Aorta (tissue), 5 donors: ENCODE measurements at regions not wholly inside any gene's neighbourhood (a gene's known extent, or its start where the extent isn't known, plus 50 kb on each side); places are given as distances from the start of the nearest gene placed in this dataset.

Experiments
- ATAC-seq: fragments of 200-7000 bp; cut with Tn5 transposase; one replicate; pipeline ENCODE4 v1.9.1; 2022; ENCODE audit warnings: moderate library complexity; ENCODE audit not compliant: low FRiP score
- DNase-seq, 2 donors: peaks; one replicate each; pipeline ENCODE4 v3.0.0-alpha.2; 2020
- H3K27ac ChIP-seq, 2 donors: one replicate each; pipeline ENCODE4 v1.5.1; 2013; ENCODE audit warnings: low read length in 2 of 2, mild to moderate bottlenecking in 2 of 2, moderate library complexity in 2 of 2, control low read depth in 1 of 2, inconsistent platforms in 1 of 2, low read depth in 1 of 2
- H3K27me3 ChIP-seq, 2 donors: one replicate each; pipeline ENCODE4 v1.6.1; 2013; ENCODE audit warnings: control low read depth in 1 of 2, low read length in 1 of 2, mild to moderate bottlenecking in 1 of 2, moderate library complexity in 1 of 2; ENCODE audit not compliant: insufficient read depth in 2 of 2, control insufficient read depth in 1 of 2
- H3K36me3 ChIP-seq, 2 donors: one replicate each; pipeline ENCODE4 v1.6.1; 2013; ENCODE audit warnings: control low read depth in 1 of 2, low read length in 1 of 2, mild to moderate bottlenecking in 1 of 2; ENCODE audit not compliant: insufficient read depth in 2 of 2, control insufficient read depth in 1 of 2
- H3K4me1 ChIP-seq, 2 donors: one replicate each; pipeline ENCODE4 v1.6.1; 2013; ENCODE audit warnings: low read length in 2 of 2, control low read depth in 1 of 2, mild to moderate bottlenecking in 1 of 2, moderate library complexity in 1 of 2; ENCODE audit not compliant: insufficient read depth in 2 of 2, control insufficient read depth in 1 of 2
- H3K4me3 ChIP-seq, 2 donors: one replicate each; pipeline ENCODE4 v1.5.1; 2013; ENCODE audit warnings: low read length in 2 of 2, control low read depth in 1 of 2, mild to moderate bottlenecking in 1 of 2
- H3K9me3 ChIP-seq: one replicate; pipeline ENCODE4 v1.6.1; 2013; ENCODE audit warnings: mild to moderate bottlenecking, low read length; ENCODE audit not compliant: control insufficient read depth
- WGBS, 2 donors: extraction: QIAGEN DNeasy Blood & Tissue Kit; methylation state at CpG; one replicate each; pipeline ENCODE4 v1.1.7; 2013; 5-methylcytosine and 5-hydroxymethylcytosine counted together
- intact Hi-C, 2 donors: fragments of 100-400 bp; cut with DNase I; formaldehyde crosslinking; loops; one replicate each; pipeline versions ENCODE4 v1.14.2 to v1.15.0; 2022
- donor health status: healthy with polysubstance abuse.
- donor health status: Bipolar disorder and iron deficiency.
- donor health status: DM: no; HTN: no; CAD: no.
- donor health status: DM: no; HTN: no; CAD: no.
- donor health status: DM: yes; HTN: yes; CAD: no.

DNA sequence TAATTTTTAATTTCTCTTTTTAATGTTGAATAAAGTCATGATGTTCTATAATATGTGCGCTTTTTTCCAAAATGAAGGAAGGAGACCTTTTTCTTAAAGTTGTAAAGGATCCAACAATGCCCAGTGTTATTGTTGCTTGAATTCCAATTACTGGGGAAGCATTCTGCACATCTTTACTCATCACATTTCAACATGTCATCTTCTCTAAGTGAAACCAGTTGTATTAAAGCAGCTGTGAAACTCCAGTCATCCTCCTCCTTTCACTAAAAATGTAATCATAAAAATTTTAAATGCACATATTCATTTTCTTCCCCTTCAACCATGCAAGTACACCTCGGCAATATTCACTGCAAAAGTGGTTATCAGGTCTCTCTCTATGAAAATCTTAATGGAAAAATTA, 722.7 kb downstream of the TSN start:
- 84 to 86% methylated on average over 2 of the region's 2 CpGs for WGBS, 2 donors
- Histone ChIP-seq H3K4me3 (no peak overlapping the region), H3K27me3 (no peaks in the 10 kb centered on the region), H3K9me3 (no peaks in the 10 kb centered on the region), H3K27ac (no peak overlapping the region), H3K4me1 (no peaks in the 10 kb centered on the region), H3K36me3 (no peaks in the 10 kb centered on the region)
- ATAC-seq (no peak), DNase-seq (no peak)
- intact Hi-C loops = no loop called here

DNA sequence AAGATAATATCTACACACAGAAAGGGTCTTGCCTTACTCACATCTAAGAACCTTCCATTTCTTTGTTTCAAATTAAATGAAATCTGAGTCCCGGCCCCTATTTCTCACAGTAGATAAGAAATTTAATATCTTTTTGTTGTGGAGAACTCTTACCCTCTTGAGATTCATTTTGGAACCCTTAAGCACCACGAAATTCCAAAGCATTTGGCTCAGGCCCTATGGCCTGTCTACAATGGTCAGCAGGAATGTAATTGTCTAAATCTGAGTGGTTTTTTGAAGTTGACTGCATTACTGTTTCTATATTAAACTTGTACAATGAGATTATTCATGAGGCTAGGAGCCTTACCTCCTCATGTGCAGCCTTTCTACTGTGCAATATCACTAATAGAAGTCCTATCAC, 723.3 kb downstream of the TSN start:
- DNase-seq (no peak), ATAC-seq (no peak)
- intact Hi-C loops = no loop called here
- Histone ChIP-seq H3K4me1 (no peaks in the 10 kb centered on the region), H3K36me3 (no peaks in the 10 kb centered on the region), H3K27me3 (no peaks in the 10 kb centered on the region), H3K27ac (no peak overlapping the region), H3K9me3 (no peaks in the 10 kb centered on the region), H3K4me3 (no peak overlapping the region)
- WGBS, 2 donors = 24 to 26% methylated on average over 2 of the region's 2 CpGs

DNA sequence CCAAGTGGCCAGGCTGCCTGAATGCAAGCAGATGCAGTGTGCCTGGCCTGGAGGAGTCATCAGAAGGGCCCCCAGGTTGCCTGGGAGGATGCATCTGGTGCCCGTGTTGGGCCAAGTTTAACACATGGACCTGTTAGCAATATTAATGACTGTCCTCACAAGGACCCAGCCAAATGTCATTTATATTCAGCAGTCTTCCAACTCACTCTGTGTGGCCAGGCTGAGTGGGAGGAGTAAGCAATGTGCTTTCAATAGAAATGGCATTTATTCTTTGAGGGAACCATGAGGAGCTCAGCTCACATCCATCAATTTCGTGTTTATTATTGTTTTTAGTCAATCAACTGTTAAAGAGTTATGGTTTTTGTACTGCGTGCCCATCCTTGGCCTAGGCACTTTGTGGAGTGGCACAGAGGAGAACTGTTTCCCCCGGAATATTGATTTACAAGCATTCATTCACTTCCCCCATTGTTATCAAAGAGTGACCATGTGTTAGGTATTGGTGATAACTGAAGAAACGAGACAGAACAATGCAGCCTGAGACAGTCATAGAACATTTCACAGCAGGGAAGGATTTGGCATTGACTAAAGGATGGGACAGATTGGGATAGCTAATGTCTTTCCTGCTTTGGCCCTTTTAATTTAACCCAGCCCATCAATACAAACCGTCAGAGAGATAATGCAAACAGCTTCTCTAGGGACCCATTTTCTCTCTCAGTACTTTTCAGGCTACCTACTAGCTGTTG, 725.2 kb downstream of the TSN start:
- Histone ChIP-seq H3K9me3 (no peaks in the 10 kb centered on the region), H3K27me3 (no peaks in the 10 kb centered on the region), H3K36me3 (no peaks in the 10 kb centered on the region), H3K4me1 (no peaks in the 10 kb centered on the region), H3K27ac (no peak overlapping the region), H3K4me3 (no peak overlapping the region)
- ATAC-seq (no peak), DNase-seq (no peak)
- 57 to 63% methylated on average over 6 of the region's 6 CpGs for WGBS, 2 donors
- intact Hi-C loops = no loop called here

GRCh38 chr2:122481244-122481622, 725.8 kb downstream of the TSN start:
- 68 to 88% methylated on average over 2 of the region's 2 CpGs for WGBS, 2 donors
- Histone ChIP-seq H3K4me1 (no peaks in the 10 kb centered on the region), H3K9me3 (no peaks in the 10 kb centered on the region), H3K4me3 (no peak overlapping the region), H3K36me3 (no peaks in the 10 kb centered on the region), H3K27me3 (no peaks in the 10 kb centered on the region), H3K27ac (no peak overlapping the region)
- ATAC-seq = no peak
- intact Hi-C loops = no loop called here
- no peak for DNase-seq

GRCh38 chr2:122481717-122482116, 726.3 kb downstream of the TSN start:
- H3K4me1 ChIP-seq = no peaks in the 10 kb centered on the region
- no peak overlapping the region for H3K4me3 ChIP-seq
- ATAC-seq (no peak), DNase-seq (no peak)
- no peaks in the 10 kb centered on the region for H3K9me3 ChIP-seq
- H3K36me3 ChIP-seq = no peaks in the 10 kb centered on the region
- H3K27ac ChIP-seq = no peak overlapping the region
- intact Hi-C loops = no loop called here
- no peaks in the 10 kb centered on the region for H3K27me3 ChIP-seq

DNA sequence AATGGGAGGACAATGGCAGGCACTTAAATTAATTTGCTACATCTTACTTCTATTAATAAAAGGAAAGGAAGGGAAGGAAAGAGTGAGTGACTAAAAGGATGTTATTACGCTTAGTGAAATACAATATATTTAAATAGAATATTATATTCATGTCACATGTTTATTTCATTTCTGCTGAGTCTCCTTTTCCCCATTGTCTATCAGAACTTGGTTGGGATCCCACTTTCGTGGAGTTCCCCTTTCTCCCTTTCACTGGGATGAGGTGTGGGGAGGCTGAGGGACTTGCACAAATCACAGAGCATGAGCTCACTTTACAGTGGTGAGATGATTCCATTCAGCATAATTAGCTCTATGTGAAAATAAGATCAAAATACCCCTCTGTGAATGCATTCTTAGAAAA, 730.6 kb downstream of the TSN start:
- intact Hi-C loops = no loop called here
- ATAC-seq (no peak), DNase-seq (no peak)
- no peaks in the 10 kb centered on the region for H3K36me3 ChIP-seq
- H3K4me3 ChIP-seq = no peak overlapping the region
- H3K9me3 ChIP-seq = peaks cover 1% of the 10 kb centered on the region
- H3K4me1 ChIP-seq = no peaks in the 10 kb centered on the region
- H3K27me3 ChIP-seq = no peaks in the 10 kb centered on the region
- no peak overlapping the region for H3K27ac ChIP-seq
- WGBS, 2 donors = 70 to 78% methylated on average over 2 of the region's 2 CpGs

DNA sequence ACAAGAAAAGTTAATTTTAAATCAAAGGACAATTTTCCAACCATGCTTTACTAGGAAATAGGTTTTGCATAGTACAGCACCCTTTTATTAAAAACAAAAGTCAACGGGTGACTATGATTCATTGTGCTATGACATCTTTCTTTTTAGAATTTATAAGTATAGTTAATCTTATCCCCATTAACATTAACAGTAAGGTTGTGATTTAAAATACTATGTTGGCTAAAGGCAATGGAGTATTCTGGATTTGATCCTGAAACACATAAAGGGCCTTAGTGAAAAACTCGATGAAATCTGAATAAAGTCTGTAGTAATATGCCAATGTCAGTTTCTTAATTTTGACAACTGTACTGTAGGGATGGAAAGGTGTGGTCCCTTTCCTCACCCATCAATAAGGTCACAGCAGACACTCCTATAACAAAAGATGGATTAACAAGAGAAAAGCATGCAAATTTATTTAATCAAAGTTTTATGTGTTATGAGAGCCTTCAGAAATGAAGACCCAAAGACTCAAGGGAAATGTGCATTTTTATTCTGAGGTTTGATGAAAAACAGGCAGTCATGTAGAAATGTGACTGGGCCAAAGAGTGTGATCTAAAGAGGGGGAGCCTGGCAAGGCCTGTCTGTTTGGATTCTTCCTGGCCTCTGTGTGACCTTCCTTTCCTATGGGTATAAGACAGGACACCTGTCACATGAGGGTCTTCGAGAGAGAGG, 731.4 kb downstream of the TSN start:
- ATAC-seq (no peak), DNase-seq (no peak)
- Histone ChIP-seq H3K27ac (no peak overlapping the region), H3K36me3 (no peaks in the 10 kb centered on the region), H3K4me1 (no peaks in the 10 kb centered on the region), H3K27me3 (no peaks in the 10 kb centered on the region), H3K4me3 (no peak overlapping the region), H3K9me3 (peaks cover 1% of the 10 kb centered on the region)
- 37 to 47% methylated on average over 3 of the region's 3 CpGs for WGBS, 2 donors
- intact Hi-C loops = no loop called here

- Histone ChIP-seq H3K27ac (no peak overlapping the region), H3K27me3 (no peaks in the 10 kb centered on the region), H3K9me3 (peaks cover 1% of the 10 kb centered on the region), H3K36me3 (no peaks in the 10 kb centered on the region), H3K4me3 (no peak overlapping the region), H3K4me1 (no peaks in the 10 kb centered on the region)
- WGBS, 2 donors = 70 to 71% methylated on average over 2 of the region's 2 CpGs
- DNase-seq = no peak
- intact Hi-C loops = no loop called here
- no peak for ATAC-seq
Measured at GRCh38 chr2:122491011-122491410, 735.6 kb downstream of the TSN start.
